Tibial nerve (tissue), 4 donors: ENCODE measurements at regions not wholly inside any gene's neighbourhood (a gene's known extent, or its start where the extent isn't known, plus 50 kb on each side); places are given as distances from the start of the nearest gene placed in this dataset.

Experiments used
- CTCF ChIP-seq, 5 experiments: fragments of 200-600 bp in 3 of 5; fragments of 450-650 bp in 2 of 5; sonication (generic) in 3 of 5; IDR thresholded peaks; one replicate each; pipeline ENCODE4 v1.5.1; 2016 to 2019; ENCODE audit warnings: antibody characterized with exemption in 5 of 5, mild to moderate bottlenecking in 3 of 5, moderate library complexity in 2 of 5
- EP300 ChIP-seq, 2 donors: sonication (generic); formaldehyde crosslinking; IDR thresholded peaks; one replicate each; pipeline ENCODE4 v1.6.1; 2017; ENCODE audit warnings: antibody characterized with exemption in 2 of 2, mild to moderate bottlenecking in 1 of 2
- POLR2A ChIP-seq, 2 donors: fragments of 450-650 bp; IDR thresholded peaks; one replicate each; pipeline ENCODE4 v1.6.1; 2017; ENCODE audit warnings: antibody characterized with exemption in 2 of 2, mild to moderate bottlenecking in 2 of 2, moderate library complexity in 2 of 2

- TF ChIP-seq CTCF (IDR thresholded peaks at IDR 0.05) (no peak), POLR2A (IDR thresholded peaks at IDR 0.05) (no peak), EP300 (IDR thresholded peaks at IDR 0.05) (no peak)
These were observed 410.7 kb upstream of the SULF2 start for GRCh38 chr20:48196001-48196400.
